ENCODE measurements at regions not wholly inside any gene's neighbourhood (a gene's known extent, or its start where the extent isn't known, plus 50 kb on each side); places are given as distances from the start of the nearest gene placed in this dataset.

DNA sequence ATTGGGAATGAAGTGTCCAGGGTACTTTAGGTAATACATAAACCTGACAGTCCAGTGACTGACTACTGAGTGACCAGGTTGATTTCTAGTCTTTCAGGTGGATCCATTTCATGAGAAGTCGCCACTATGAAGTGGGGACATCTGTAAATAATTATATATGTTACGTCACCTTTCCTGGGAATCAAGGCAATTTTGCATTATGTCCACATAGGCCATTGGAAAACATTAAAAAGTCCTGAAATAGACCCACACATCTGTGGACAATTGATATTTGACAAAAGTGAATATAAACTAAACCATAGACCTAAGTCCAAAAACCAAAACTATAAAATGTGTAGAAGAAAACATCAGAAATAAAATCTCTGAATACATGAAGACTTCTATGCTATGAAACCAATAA, 231.5 kb downstream of the C6orf118 start:
- DNase-seq = no peak

DNA sequence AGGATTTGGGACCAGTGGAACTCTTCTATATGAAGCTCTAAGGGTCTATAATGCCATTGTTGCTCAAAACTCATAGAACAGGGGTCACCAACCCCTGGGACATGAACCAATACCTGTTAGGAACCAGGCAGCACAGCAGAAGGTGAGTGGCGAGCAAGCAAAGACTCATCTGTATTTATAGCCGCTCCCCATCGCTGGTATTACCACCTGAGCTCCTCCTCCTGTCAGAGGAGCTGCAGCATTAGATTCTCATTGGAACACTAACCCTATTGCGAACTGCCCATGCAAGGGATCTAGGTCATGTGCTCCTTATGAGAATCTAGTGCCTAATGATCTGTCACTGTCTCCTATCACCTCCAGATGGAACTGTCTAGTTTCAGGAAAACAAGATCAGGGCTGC, 237.5 kb downstream of the C6orf118 start:
- DNase-seq = no peak

DNA sequence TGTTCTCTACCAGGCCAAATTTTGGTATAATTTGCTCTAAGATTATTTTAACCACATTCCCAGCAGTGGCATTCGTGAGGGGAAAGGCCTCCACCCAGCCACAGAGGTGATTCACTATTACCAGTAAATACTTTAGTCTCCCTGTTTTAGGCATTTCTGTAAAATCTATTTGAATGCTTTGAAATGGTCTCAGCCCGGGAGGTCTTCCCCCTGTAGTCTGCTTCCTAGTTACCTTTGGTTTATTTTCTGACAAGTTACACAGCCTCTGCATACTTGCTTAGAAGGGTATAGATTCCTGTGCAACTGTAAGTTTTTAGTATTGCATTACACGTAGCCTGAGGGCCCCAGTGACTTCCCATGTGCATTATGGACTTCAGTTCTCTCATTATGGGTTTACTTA, 248.7 kb downstream of the C6orf118 start:
- DNase-seq = no peak

DNA sequence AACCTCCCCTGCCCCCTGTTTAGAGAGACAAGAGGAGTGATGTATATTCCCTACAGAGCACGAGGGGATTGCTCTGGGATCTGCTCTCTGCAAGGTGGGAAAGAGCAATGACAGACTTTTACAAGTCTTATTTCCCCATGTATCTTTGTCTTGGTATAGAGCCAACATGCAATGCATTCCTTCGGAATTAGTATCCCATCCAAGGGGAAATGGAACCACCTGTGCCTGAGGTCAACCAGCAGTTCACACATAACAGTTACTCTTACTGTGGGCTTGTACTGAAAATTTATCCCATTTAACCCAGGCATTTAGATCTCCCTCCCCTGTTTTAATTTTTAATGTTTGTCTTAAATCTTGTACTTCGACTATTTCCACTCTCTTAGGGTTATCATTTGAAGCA, 250.4 kb downstream of the C6orf118 start:
- no peak for DNase-seq

GRCh38 chr6:165056292-165056691, 253.1 kb downstream of the C6orf118 start:
- no peak for DNase-seq

DNA sequence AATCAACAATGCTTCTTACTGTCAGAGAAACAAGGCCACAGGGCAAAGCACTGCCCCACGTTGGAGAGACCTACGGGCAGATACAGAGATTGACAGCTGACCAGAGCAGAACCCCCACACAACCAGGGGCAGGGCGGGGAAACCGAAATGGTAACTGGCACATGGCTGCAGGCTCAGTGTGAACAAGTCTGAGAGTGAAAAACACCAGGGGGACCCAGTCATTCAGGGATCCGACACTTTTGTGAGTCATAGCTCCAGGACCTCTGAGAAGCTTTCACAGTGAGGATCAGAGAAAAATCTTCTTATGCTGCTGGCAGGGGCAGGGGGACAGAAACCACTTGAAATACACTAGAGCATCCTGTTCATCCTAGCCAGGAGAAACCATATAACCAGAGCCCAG, 254.2 kb downstream of the C6orf118 start:
- DNase-seq = no peak

GRCh38 chr6:165052561-165053480, 256.6 kb downstream of the C6orf118 start:
- no peak for DNase-seq

GRCh38 chr6:165049362-165049761, 260.0 kb downstream of the C6orf118 start:
- DNase-seq = peak in 1 of 5 experiments; percentile 41

GRCh38 chr6:165047952-165048351, 261.5 kb downstream of the C6orf118 start:
- no peak for DNase-seq

GRCh38 chr6:165045631-165046030, 263.8 kb downstream of the C6orf118 start:
- DNase-seq = no peak

DNA sequence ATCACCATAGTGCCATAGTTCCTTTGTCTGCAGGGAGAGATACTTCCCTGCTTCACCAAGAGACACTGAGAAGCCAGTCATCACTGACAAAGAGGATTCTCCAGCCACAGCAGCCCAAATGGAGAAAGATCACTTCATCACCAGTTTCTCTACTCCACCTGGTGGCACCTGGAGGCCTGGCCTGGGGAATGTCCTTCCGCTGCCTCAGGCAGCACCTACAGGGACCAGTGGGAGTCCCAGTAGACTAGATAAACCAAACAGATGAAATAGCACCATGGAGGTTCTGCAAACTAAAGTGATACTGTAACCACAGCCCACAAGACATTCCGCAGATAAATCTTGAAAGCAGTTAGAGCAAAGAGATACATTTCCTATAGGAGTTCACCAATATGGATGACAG, 266.5 kb downstream of the C6orf118 start:
- DNase-seq = no peak

- no peak for DNase-seq
Observed at GRCh38 chr6:165040440-165040839, 269.0 kb downstream of the C6orf118 start.

DNA sequence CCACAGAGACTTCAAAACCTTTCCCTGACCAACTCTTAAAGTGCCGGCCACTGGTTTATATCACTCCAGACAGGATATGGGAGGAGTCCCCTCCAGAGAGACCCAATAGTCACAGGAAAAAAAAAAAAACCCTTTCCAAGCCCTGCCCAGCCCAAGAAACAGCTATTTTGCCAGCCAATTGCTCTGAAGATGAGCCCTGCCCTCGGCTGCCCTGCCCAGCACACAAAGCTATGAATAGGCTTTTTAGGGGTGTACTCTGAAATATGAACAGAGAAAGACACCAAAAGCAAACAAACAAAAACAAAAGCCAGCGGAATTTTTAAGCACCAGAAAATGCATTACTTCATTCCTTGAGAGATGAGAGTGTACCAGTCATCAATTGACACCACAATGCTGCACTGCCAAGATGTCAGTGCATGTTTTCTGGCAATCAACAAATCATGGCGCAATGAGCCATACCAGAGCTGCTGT, 275.1 kb downstream of the C6orf118 start:
- no peak for DNase-seq

DNA sequence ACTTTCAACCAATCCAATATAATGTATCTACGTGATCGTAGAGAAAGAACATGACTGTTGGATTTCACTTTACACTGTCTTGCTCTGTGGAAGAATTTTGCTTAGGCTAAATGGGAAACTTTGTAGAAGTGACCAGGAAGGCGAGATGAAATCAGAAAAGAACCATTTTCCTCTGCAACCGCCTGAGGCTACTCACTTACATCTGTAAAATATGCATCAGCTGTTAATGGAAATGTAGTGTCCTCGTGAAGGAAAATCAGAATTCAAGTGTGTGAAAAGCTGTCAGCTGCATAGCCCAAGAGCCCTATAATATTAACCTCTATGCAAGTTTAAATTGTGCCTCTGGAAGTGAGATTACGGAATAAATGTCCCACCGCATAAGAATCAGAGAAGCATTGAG, 277.9 kb downstream of the C6orf118 start:
- DNase-seq = no peak

DNA sequence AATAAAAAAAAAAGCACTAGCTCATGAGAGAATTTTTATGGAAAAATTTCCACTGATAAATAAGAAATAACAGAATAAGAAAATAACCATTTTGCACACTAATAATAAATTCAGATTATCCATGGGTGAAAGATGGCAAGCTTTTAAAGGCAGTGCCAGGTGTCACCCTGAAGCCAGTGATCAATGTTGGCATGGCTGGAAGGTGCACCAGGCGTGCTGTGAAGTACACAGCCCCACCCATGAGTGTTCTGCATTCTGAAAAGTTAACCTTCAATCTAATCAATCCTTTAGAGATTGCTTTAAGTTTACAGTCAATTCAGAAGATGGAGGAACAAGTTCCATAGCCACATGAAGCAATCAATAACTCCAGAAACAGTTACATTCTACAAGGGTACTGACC, 284.4 kb downstream of the C6orf118 start:
- DNase-seq = no peak

- no peak for DNase-seq
Observed at GRCh38 chr6:165019681-165020080, 289.7 kb downstream of the C6orf118 start.

- no peak for DNase-seq
Observed at GRCh38 chr6:165015676-165016075, 293.7 kb downstream of the C6orf118 start.

GRCh38 chr6:165013701-165014100, 295.7 kb downstream of the C6orf118 start:
- DNase-seq = no peak

GRCh38 chr6:165012183-165012582, 297.2 kb downstream of the C6orf118 start:
- no peak for DNase-seq

DNA sequence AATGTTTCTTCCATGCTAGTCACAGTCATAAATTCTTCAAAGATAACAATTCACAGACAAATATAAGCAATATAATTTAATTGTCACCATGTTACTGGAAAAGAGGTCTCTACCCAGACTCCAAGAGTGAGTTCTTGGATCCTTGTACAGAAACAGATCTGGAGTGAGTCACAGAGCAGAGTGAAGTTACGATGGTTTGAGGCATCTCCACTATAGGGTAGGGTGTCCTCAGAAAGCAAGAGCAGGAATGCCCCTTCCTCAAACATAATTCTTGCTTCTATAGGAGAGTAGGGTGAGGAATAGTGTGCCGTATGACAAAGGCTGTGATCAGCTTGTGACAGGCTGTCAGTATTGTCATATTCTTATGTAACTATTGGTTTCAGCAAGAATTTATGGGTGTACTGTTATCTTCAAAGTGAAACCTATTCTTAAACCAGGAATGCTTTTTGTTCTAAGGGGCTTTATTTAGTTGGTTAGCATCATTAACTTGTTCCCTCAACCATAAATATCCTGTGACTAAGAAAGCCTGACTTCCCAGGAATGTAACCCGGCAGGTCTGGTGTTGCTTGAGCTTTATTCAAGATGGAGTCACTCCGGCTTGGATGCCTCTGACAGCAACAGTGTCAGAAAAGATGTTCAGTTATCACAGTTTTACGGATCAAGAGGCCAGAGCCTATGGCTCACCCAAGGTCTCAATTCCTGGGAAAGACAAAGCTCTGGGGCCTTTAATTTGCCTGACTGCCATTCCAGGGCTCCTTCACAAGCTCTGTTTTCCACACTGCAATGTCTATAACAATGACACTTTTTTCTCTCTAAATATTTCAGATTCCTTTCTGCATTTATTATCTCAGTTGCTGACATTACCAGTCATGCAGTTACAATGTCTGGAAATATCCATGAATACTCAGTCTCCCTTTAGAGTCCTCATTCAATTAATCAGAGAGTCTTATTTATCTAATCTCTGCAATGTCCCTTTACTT, 298.6 kb downstream of the C6orf118 start:
- DNase-seq = no peak

GRCh38 chr6:165008971-165009370, 300.4 kb downstream of the C6orf118 start:
- no peak for DNase-seq

GRCh38 chr6:165002866-165003265, 306.5 kb downstream of the C6orf118 start:
- no peak for DNase-seq

- no peak for DNase-seq
Observed at GRCh38 chr6:165002358-165002757, 307.0 kb downstream of the C6orf118 start.
